ENCODE measurements at regions not wholly inside any gene's neighbourhood (a gene's known extent, or its start where the extent isn't known, plus 50 kb on each side); places are given as distances from the start of the nearest gene placed in this dataset.
A peak's percentile ranks its signal among the peaks of the same experiment; 100 is the strongest.

GRCh38 chr1:8241417-8242014 lies 76.4 kb upstream of the SLC45A1 start:
- no peak overlapping the region for H3K4me3 ChIP-seq (ENCODE audit: low read depth in 2 of 2, low read length in 2 of 2)
- intact Hi-C loops (cut with micrococcal nuclease; ENCODE audit: unreplicated experiment) (no loop called here), in situ Hi-C loops (cut with HindIII; ENCODE audit: low pct_unique_long_range_greater_than_20kb, low sequenced_read_pairs) (no loop called here)
- peaks cover 24% of the 10 kb centered on the region for H3K4me1 ChIP-seq (ENCODE audit: control insufficient read depth, insufficient read depth, low read length)
- no peaks in the 10 kb centered on the region for H3K27me3 ChIP-seq (ENCODE audit: control insufficient read depth, insufficient read depth, low read length)
- no peaks in the 10 kb centered on the region for H3K9me3 ChIP-seq (ENCODE audit: control insufficient read depth, insufficient read depth, low read depth, low read length)
- peak overlapping the region; percentile 87 for H3K27ac ChIP-seq (ENCODE audit: low read length)
- DNase-seq (ENCODE audit: low read depth, low spot score) (no peak), ATAC-seq (no peak)
- ChIA-PET CTCF (no interaction called here), POLR2A (interaction anchor here (0.6 kb wide), 1 partner anchor 625 kb away, joined by 6 read pairs; no protein-coding TSS in a partner anchor)
- no peaks in the 10 kb centered on the region for H3K36me3 ChIP-seq (ENCODE audit: control insufficient read depth, insufficient read depth, low read length)
- TF ChIP-seq TCF7L2 (IDR thresholded peaks at IDR 0.05; ENCODE audit: low read depth, low read length) (no peak), SIN3A (IDR thresholded peaks at IDR 0.05; ENCODE audit: borderline replicate concordance, insufficient read depth, low read depth, low read length) (no peak), REST (IDR thresholded peaks at IDR 0.05; ENCODE audit: insufficient read depth in 1 of 2, low read depth in 2 of 2, low read length in 1 of 2) (no peak), POLR2AphosphoS5 (IDR thresholded peaks at IDR 0.05; ENCODE audit: low read depth, low read length) (no peak), CTCF (IDR thresholded peaks at IDR 0.05) (no peak)
- BruUV-seq (replicated peaks), result no TSS peak

- Histone ChIP-seq H3K27me3 (ENCODE audit: control insufficient read depth, insufficient read depth, low read length) (no peaks in the 10 kb centered on the region), H3K4me3 (ENCODE audit: low read depth in 2 of 2, low read length in 2 of 2) (no peak overlapping the region), H3K27ac (ENCODE audit: low read length) (peak overlapping the region; percentile 86), H3K36me3 (ENCODE audit: control insufficient read depth, insufficient read depth, low read length) (no peaks in the 10 kb centered on the region), H3K9me3 (ENCODE audit: control insufficient read depth, insufficient read depth, low read depth, low read length) (no peaks in the 10 kb centered on the region), H3K4me1 (ENCODE audit: control insufficient read depth, insufficient read depth, low read length) (peaks cover 24% of the 10 kb centered on the region)
- CTCF ChIA-PET, result interaction anchor here (0.7 kb wide), 2 partner anchors 26 to 214 kb away, joined by 9 to 15 read pairs; no protein-coding TSS in a partner anchor
- peak; percentile 37 for ATAC-seq
- TF ChIP-seq CTCF (IDR thresholded peaks at IDR 0.05) (no peak), SIN3A (IDR thresholded peaks at IDR 0.05; ENCODE audit: borderline replicate concordance, insufficient read depth, low read depth, low read length) (no peak), REST (IDR thresholded peaks at IDR 0.05; ENCODE audit: insufficient read depth in 1 of 2, low read depth in 2 of 2, low read length in 1 of 2) (no peak), TCF7L2 (IDR thresholded peaks at IDR 0.05; ENCODE audit: low read depth, low read length) (no peak), POLR2AphosphoS5 (IDR thresholded peaks at IDR 0.05; ENCODE audit: low read depth, low read length) (no peak)
- no TSS peak for BruUV-seq (replicated peaks)
- DNase-seq (ENCODE audit: low read depth, low spot score), result no peak
- POLR2A ChIA-PET, result interaction anchor here (0.6 kb wide), 1 partner anchor 113 kb away, joined by 3 read pairs; no protein-coding TSS in a partner anchor
- in situ Hi-C loops (cut with HindIII; ENCODE audit: low pct_unique_long_range_greater_than_20kb, low sequenced_read_pairs) (no loop called here), intact Hi-C loops (cut with micrococcal nuclease; ENCODE audit: unreplicated experiment) (loop anchor here (5.0 kb wide), 1 partner anchor 212 kb away; the partner anchor contains the start of gene ERRFI1)
Measured at GRCh38 chr1:8239306-8240023, 78.4 kb upstream of the SLC45A1 start.
